ENCODE measurements at regions not wholly inside any gene's neighbourhood (a gene's known extent, or its start where the extent isn't known, plus 50 kb on each side); places are given as distances from the start of the nearest gene placed in this dataset.
"Not testable (repeated sequence)": the region's sequence is repeated elsewhere in the genome, so short reads cannot be mapped to it uniquely, and the experiment has no call there.

DNA sequence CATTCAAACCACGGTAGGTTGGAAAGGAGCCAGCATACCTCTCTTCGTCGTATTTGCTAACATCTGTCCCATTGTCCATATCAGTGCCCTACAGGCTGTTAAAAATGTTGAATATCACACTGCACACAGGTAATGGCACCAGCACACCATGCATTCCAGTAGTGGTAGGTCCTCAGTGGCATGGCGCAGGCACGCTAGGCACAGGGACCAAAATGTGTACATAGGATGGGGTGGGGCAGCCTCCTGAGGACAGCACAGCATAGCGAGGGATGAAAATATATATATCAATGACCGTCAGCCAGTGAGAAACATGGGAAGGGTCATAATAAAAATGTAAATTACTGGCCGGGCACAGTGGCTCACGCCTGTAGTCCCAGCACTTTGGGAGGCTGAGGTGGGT is 99.9 kb upstream of the CTBP2 start:
- Histone ChIP-seq H3K27me3 (ENCODE audit: insufficient read depth, low read length) (peaks cover 3% of the 10 kb centered on the region), H2AFZ (ENCODE audit: low read depth, low read length) (no peak overlapping the region), H3K36me3 (ENCODE audit: insufficient read depth, low read length) (no peaks in the 10 kb centered on the region), H3K9me3 (ENCODE audit: low read length) (no peaks in the 10 kb centered on the region), H3K4me3 (ENCODE audit: low read length) (no peak overlapping the region), H3K4me1 (ENCODE audit: insufficient read depth, low read length) (no peaks in the 10 kb centered on the region)

DNA sequence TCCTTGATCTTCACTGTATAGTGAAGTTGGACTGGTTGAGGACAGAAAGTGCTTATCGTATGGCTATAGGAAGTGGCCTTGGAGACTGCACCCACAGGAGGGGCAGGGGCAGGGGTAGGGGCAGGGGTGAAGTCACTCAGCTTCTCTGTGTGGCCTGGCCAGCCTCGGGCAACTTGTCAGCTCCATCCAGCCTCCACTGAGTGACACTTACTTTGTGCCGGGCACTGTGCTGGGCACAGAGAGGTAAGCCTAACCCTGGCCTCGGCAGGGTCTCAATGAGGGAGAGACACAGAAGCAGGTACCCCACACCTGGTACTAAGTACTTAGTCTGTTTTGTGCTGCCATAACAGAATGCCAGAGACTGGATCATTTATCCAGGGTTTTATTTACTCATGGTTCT is 99.3 kb upstream of the CTBP2 start:
- no peaks in the 10 kb centered on the region for H3K9me3 ChIP-seq (ENCODE audit: low read length)
- H3K4me3 ChIP-seq (ENCODE audit: low read length), result no peak overlapping the region
- no peaks in the 10 kb centered on the region for H3K4me1 ChIP-seq (ENCODE audit: insufficient read depth, low read length)
- peaks cover 3% of the 10 kb centered on the region for H3K27me3 ChIP-seq (ENCODE audit: insufficient read depth, low read length)
- no peaks in the 10 kb centered on the region for H3K36me3 ChIP-seq (ENCODE audit: insufficient read depth, low read length)
- no peak overlapping the region for H2AFZ ChIP-seq (ENCODE audit: low read depth, low read length)

DNA sequence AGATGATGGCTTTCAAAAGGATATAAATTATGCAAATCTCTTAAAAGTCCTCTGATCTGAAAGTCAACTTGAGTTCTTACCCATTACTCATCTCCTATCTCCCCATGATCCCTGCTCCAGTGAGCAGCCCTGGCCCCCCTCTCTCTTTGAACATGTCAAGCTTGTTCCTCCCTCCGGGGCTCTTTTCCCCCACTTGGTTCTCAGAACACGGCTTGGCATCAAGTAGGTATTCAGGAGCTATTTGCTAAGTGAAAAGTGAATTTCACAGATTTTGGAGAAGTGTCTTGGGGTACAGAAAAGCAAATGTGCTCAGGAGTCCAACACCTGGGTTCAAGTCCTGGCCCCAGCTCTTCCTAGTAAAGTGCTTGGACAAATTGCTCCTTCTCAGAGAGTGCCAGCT is 98.3 kb upstream of the CTBP2 start:
- Histone ChIP-seq H3K9me3 (ENCODE audit: low read length) (no peaks in the 10 kb centered on the region), H3K4me1 (ENCODE audit: insufficient read depth, low read length) (no peaks in the 10 kb centered on the region), H3K27me3 (ENCODE audit: insufficient read depth, low read length) (peaks cover 3% of the 10 kb centered on the region), H3K36me3 (ENCODE audit: insufficient read depth, low read length) (no peaks in the 10 kb centered on the region), H2AFZ (ENCODE audit: low read depth, low read length) (no peak overlapping the region), H3K4me3 (ENCODE audit: low read length) (no peak overlapping the region)

DNA sequence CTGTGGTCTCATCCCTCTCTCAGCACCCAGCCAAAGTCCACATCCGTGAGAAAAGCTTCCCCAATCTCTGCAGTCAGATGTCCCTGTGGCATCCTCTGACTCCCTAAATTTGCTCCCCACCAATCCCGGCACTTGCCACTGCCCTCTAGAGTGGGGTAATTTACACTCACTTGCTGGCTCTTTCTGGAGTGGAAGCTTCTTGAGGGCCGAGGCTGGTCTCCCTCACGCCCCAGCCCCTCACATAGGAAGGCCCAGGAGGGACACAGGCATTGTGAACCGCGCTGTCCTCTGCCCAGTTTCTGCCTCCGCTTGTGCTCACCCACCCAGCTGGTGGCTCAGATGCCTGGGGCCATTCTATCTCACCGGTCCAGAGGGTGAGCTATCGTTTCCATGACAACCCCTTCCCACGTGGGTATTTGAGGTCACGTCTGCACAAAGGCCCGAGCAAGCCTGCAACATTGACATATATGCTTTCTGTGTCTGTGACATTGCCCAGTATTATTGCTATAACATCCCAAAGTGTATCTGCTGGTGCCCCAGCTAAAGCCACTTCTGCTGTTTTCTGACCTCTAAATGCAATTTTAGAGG is 97.3 kb upstream of the CTBP2 start:
- H3K27me3 ChIP-seq (ENCODE audit: insufficient read depth, low read length), result no peaks in the 10 kb centered on the region
- H3K4me1 ChIP-seq (ENCODE audit: insufficient read depth, low read length), result no peaks in the 10 kb centered on the region
- no peak overlapping the region for H3K4me3 ChIP-seq (ENCODE audit: low read length)
- peaks cover 2% of the 10 kb centered on the region for H3K9me3 ChIP-seq (ENCODE audit: low read length)
- no peak overlapping the region for H2AFZ ChIP-seq (ENCODE audit: low read depth, low read length)
- no peaks in the 10 kb centered on the region for H3K36me3 ChIP-seq (ENCODE audit: insufficient read depth, low read length)

DNA sequence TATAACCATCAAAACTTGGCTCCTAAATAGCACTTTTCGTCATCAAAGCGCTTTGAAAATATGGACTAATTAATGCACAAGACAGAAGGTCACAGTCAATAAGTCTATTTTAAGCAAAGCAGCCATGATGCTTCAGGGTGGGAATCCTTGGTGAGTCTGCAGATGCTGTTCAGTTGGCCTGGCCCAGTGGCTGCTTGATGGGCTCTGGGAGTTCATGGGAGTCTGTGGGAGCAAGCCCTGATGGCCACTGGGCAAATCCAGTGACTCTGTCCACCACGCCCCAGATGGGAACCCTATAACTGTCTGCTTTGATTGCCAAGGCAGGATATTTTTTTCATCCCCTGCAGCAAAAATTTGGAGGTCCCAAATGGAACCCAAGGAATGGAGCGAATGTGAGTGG is 95.7 kb upstream of the CTBP2 start:
- Histone ChIP-seq H3K27me3 (ENCODE audit: insufficient read depth, low read length) (no peaks in the 10 kb centered on the region), H2AFZ (ENCODE audit: low read depth, low read length) (no peak overlapping the region), H3K9me3 (ENCODE audit: low read length) (peaks cover 2% of the 10 kb centered on the region), H3K4me1 (ENCODE audit: insufficient read depth, low read length) (no peaks in the 10 kb centered on the region), H3K4me3 (ENCODE audit: low read length) (no peak overlapping the region), H3K36me3 (ENCODE audit: insufficient read depth, low read length) (no peaks in the 10 kb centered on the region)

DNA sequence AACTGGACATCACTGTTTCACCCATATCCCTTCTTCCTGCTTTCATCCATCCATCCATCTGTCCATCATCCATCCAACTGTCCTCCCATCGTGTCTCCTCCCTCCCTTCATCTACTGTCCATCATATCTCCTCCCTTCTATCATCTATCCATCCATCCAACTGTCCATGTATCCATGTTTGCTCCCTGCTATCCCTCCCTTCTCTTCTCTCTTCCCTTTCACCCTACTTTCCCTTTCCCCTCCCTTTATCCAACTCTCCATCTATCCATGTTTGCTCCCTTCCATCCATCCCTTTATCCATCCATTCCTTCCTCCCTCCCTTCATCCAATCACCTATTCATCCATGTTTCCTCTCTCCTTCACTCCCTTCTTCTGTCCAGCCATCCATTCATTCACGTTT is 92.6 kb upstream of the CTBP2 start:
- no peaks in the 10 kb centered on the region for H3K27me3 ChIP-seq (ENCODE audit: insufficient read depth, low read length)
- peaks cover 2% of the 10 kb centered on the region for H3K9me3 ChIP-seq (ENCODE audit: low read length)
- no peaks in the 10 kb centered on the region for H3K36me3 ChIP-seq (ENCODE audit: insufficient read depth, low read length)
- H3K4me3 ChIP-seq (ENCODE audit: low read length), result no peak overlapping the region
- H3K4me1 ChIP-seq (ENCODE audit: insufficient read depth, low read length), result no peaks in the 10 kb centered on the region
- H2AFZ ChIP-seq (ENCODE audit: low read depth, low read length), result no peak overlapping the region

DNA sequence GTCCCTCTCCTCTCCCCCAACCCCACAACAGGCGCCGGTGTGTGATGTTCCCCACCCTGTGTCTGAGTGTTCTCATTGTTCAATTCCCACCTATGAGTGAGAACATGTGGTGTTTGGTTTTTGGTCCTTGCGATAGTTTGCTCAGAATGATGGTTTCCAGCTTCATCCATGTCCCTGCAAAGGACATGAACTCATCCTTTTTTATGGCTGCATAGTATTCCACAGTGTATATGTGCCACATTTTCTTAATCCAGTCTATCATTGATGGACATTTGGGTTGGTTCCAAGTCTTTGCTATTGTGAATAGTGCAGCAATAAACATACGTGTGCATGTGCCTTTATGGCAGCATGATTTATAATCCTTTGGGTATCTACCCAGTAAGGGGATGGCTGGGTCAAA is 90.5 kb upstream of the CTBP2 start:
- not testable (repeated sequence) for H3K4me1 ChIP-seq (ENCODE audit: insufficient read depth, low read length); H2AFZ ChIP-seq (ENCODE audit: low read depth, low read length); H3K9me3 ChIP-seq (ENCODE audit: low read length); H3K4me3 ChIP-seq (ENCODE audit: low read length); H3K36me3 ChIP-seq (ENCODE audit: insufficient read depth, low read length); H3K27me3 ChIP-seq (ENCODE audit: insufficient read depth, low read length)

DNA sequence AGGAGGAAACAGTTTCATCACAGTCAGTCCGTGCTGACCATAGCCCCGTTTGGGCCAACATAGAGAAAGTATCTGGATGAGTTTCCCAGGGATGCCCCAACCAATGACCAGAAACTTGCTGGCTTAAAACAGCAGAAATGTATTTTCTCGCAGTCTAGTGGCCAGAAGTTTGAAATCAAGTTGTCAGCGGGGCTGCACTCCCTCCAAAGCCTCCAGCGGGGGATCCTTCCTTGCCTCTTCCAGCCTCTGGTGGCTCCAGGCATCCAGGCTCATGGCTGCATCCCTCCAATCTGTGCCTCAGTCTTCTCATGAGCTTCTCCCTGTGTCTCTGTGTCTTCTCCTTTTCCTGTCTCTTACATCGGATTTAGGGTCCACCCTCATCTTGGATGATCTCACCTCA is 89.6 kb upstream of the CTBP2 start:
- peaks cover 2% of the 10 kb centered on the region for H3K9me3 ChIP-seq (ENCODE audit: low read length)
- peaks cover 9% of the 10 kb centered on the region for H3K4me1 ChIP-seq (ENCODE audit: insufficient read depth, low read length)
- H3K27me3 ChIP-seq (ENCODE audit: insufficient read depth, low read length), result no peaks in the 10 kb centered on the region
- H2AFZ ChIP-seq (ENCODE audit: low read depth, low read length), result no peak overlapping the region
- H3K36me3 ChIP-seq (ENCODE audit: insufficient read depth, low read length), result no peaks in the 10 kb centered on the region
- H3K4me3 ChIP-seq (ENCODE audit: low read length), result no peak overlapping the region

DNA sequence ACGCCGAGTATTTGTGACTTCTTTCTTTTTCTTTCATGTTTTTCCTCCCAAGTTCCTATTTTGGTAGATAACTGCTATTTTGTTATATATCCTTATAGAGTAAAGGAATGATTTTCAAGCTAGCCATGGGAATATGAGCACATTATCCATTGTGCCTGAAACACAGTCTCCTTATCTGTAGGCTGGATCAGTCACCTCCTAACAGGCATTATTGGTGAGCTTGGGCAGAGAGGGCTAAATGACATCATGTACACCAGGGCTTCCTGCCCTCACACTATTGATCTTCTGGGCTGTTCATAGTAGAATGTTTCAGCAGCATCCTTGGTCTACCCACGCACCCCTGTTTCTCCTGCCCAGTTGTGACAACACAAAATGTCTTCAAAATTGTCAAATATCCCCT is 88.1 kb upstream of the CTBP2 start:
- Histone ChIP-seq H3K36me3 (ENCODE audit: insufficient read depth, low read length) (no peaks in the 10 kb centered on the region), H3K9me3 (ENCODE audit: low read length) (peaks cover 2% of the 10 kb centered on the region), H3K4me3 (ENCODE audit: low read length) (no peak overlapping the region)

DNA sequence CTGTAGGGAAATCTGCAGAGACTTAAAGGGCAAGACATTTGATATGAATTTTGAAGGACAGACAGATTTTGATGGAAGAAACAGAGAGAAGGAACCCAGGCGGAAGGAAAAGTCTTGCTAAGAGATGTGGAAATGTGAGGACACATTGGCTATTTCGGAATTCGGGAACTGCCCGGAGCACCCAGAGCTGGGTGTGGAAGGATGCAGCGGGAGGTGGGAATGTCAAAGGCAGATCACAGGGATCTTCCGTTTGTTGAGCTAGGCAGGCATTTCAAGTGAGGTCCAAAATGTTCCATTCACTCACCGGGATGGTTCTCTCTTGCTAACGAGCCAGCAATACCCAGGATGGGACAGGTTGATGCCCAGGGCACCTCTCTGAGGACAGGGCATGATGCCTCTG is 87.2 kb upstream of the CTBP2 start:
- Histone ChIP-seq H3K4me1 (ENCODE audit: insufficient read depth, low read length) (peaks cover 9% of the 10 kb centered on the region), H3K27me3 (ENCODE audit: insufficient read depth, low read length) (no peaks in the 10 kb centered on the region), H2AFZ (ENCODE audit: low read depth, low read length) (no peak overlapping the region), H3K36me3 (ENCODE audit: insufficient read depth, low read length) (no peaks in the 10 kb centered on the region), H3K4me3 (ENCODE audit: low read length) (no peak overlapping the region), H3K9me3 (ENCODE audit: low read length) (no peaks in the 10 kb centered on the region)

More for the DNA sequence above, 88.1 kb upstream of the CTBP2 start:
- Histone ChIP-seq H3K27me3 (ENCODE audit: insufficient read depth, low read length) (no peaks in the 10 kb centered on the region), H2AFZ (ENCODE audit: low read depth, low read length) (no peak overlapping the region), H3K4me1 (ENCODE audit: insufficient read depth, low read length) (peaks cover 9% of the 10 kb centered on the region)

DNA sequence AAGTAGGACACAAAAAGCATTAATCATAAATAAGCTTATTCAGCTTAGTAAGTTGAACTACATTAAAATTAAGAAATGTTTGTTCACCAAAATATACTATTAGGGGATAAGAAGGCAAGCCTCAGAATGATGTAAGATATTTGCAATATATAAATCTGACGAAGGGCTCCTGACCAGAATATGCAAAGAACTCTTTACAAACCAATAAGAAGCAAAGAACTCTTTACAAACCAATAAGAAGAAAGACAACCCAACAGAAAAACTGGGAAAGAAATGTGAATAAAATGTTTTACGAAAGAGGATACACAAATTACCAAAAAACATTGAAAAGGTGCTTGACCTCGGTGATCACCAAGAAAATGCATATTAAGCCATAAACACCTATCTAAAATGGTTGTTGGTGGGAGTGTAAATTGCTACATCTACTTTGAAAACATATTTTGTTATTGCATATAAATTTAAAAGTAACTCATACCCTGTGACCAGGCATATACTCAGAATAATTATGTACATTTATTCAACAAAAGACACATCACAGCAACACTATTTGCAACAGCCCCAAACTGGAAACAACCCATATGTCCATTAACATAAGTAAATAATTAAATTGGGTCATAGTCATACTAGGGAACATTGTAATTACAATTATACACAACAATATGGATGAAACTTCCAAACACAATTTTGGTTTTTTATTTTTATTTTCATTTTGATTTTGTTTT is 83.3 kb upstream of the CTBP2 start:
- no peaks in the 10 kb centered on the region for H3K9me3 ChIP-seq (ENCODE audit: low read length)
- H3K4me3 ChIP-seq (ENCODE audit: low read length), result no peak overlapping the region
- peaks cover 9% of the 10 kb centered on the region for H3K4me1 ChIP-seq (ENCODE audit: insufficient read depth, low read length)
- no peaks in the 10 kb centered on the region for H3K36me3 ChIP-seq (ENCODE audit: insufficient read depth, low read length)
- H3K27me3 ChIP-seq (ENCODE audit: insufficient read depth, low read length), result no peaks in the 10 kb centered on the region
- no peak overlapping the region for H2AFZ ChIP-seq (ENCODE audit: low read depth, low read length)

DNA sequence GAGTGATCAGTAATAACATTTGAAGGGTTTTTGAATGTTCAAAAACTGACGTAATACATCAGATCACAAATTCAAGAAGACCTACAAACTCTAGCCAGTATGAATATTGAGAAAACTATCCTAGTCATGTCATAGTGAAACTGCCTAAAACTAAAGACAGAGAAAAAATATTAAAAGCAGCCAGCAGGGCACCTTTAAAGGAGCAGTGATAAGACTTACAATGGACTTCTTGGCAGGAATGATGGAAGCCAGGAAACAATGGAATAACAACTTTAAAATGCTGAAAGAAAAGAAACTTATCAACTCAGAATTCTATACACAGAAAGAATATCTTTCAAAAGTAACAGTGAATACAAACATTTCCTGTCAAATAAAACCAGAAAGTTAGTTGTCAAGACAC is 78.3 kb upstream of the CTBP2 start:
- Histone ChIP-seq H3K9me3 (ENCODE audit: low read length) (peaks cover 3% of the 10 kb centered on the region), H3K4me1 (ENCODE audit: insufficient read depth, low read length) (peaks cover under 1% of the 10 kb centered on the region), H3K4me3 (ENCODE audit: low read length) (no peak overlapping the region)

DNA sequence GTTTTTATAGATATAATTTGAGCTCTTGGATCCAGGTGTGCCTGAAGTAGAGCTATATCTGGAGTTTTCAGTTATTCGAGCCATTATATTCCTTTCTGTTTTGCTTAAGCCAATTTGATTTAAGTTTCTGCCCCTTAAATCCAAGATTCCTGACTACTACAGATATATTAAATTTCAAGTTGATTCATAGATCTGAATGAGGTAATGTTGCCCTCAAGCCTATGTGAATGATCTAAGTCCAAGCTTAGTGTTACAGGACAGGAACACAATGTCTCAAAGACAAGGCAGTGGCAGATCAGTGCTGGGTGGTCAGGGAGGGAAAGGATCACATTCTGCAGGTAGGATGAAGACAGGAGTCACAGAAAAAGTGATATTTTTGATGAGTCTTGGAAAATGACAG is 75.7 kb upstream of the CTBP2 start:
- Histone ChIP-seq H3K27me3 (ENCODE audit: insufficient read depth, low read length) (peaks cover 11% of the 10 kb centered on the region), H3K4me1 (ENCODE audit: insufficient read depth, low read length) (peaks cover 13% of the 10 kb centered on the region), H3K9me3 (ENCODE audit: low read length) (peaks cover 3% of the 10 kb centered on the region), H2AFZ (ENCODE audit: low read depth, low read length) (no peak overlapping the region), H3K4me3 (ENCODE audit: low read length) (no peak overlapping the region), H3K36me3 (ENCODE audit: insufficient read depth, low read length) (no peaks in the 10 kb centered on the region)

More for the DNA sequence above, 78.3 kb upstream of the CTBP2 start:
- H2AFZ ChIP-seq (ENCODE audit: low read depth, low read length), result no peak overlapping the region
- H3K36me3 ChIP-seq (ENCODE audit: insufficient read depth, low read length), result no peaks in the 10 kb centered on the region
- no peaks in the 10 kb centered on the region for H3K27me3 ChIP-seq (ENCODE audit: insufficient read depth, low read length)
